ENCODE measurements at regions not wholly inside any gene's neighbourhood (a gene's known extent, or its start where the extent isn't known, plus 50 kb on each side); places are given as distances from the start of the nearest gene placed in this dataset.

DNA sequence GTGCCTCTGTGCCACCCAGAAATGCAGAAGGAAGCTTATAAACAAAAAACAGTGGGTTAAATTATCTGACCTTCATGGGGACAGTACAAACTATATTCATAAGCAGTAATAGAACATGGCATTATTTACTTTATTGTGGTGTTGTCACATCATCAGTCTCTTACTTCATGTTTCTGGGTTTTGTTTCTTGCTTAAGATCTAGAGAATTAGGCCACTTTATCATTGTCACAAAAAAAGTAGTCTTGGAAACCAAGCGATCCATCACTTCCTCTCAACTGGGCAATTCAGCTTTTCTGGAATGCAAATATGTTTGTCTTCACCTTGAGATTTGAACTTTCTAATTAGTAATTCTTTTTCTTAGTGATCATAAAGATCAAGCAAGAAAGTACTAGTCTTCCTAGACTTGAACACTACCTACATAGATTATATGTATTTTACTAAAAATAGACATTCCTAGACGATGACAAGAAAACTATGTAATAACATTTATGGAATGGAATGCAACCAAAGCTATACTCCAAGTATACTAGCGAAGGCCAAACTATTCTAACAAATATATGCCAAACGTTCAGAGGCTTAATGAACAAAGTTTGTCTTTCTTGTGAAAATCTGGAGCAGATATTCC lies 363.4 kb downstream of the DAD1 start:
- DNase-seq (ENCODE audit: low read depth) (peak; percentile 72), FAIRE-seq (no peak)
- no peak for TF ChIP-seq CTCF (IDR thresholded peaks at IDR 0.05; ENCODE audit: insufficient read depth, low read length, severe bottlenecking)
- Histone ChIP-seq H3K27me3 (ENCODE audit: control insufficient read depth, insufficient read depth, low read length) (no peaks in the 10 kb centered on the region), H3K4me3 (ENCODE audit: low read depth, low read length) (no peak overlapping the region), H3K36me3 (ENCODE audit: control insufficient read depth, insufficient read depth, low read length) (no peaks in the 10 kb centered on the region)

DNA sequence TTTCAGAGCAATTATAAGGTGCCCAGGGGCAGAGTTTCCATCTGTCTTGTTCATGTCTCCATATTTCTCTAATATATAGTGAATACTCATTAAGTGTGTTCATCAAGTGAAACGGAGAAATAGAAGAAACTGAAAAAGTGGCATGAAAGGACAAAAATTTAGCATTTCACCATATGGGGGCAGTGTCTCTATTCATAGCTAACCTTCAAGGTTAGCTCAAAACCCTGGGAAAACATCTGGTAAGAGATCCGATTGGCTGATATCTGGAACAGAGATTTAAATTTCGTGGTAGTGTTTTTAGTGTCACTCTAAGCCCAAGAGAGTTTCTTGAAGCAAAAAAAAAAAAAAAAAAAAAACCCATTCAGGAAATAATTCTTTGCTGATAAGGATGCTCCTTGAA lies 367.5 kb downstream of the DAD1 start:
- Histone ChIP-seq H3K4me3 (ENCODE audit: low read depth, low read length) (no peak overlapping the region), H3K36me3 (ENCODE audit: control insufficient read depth, insufficient read depth, low read length) (no peaks in the 10 kb centered on the region), H3K27me3 (ENCODE audit: control insufficient read depth, insufficient read depth, low read length) (no peaks in the 10 kb centered on the region)
- FAIRE-seq = no peak
- DNase-seq (ENCODE audit: low read depth) = peak; percentile 52
- TF ChIP-seq CTCF (IDR thresholded peaks at IDR 0.05; ENCODE audit: insufficient read depth, low read length, severe bottlenecking) = peak; percentile 45

DNA sequence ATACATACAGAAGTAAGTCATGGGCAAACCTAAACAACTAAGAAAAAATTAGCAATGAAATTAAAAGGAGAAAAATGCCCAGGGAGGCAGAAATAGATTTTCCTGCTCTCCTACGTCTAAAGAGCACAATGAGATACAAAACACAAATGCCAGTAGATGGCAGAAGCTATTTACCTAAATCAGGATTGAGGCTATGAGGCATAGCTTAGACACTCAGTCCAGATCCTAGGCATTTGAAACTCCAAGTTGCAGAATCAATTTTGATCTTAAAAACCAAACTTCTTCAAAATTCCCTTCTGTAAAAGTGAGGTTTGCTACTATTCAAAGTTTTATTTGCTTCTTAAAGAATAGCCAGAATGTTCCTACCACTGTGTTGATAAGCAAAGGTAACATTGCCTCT lies 368.6 kb downstream of the DAD1 start:
- peak; percentile 13 for TF ChIP-seq CTCF (IDR thresholded peaks at IDR 0.05; ENCODE audit: insufficient read depth, low read length, severe bottlenecking)
- Histone ChIP-seq H3K4me3 (ENCODE audit: low read depth, low read length) (no peak overlapping the region), H3K27me3 (ENCODE audit: control insufficient read depth, insufficient read depth, low read length) (no peaks in the 10 kb centered on the region), H3K36me3 (ENCODE audit: control insufficient read depth, insufficient read depth, low read length) (no peaks in the 10 kb centered on the region)
- FAIRE-seq (no peak), DNase-seq (ENCODE audit: low read depth) (peak; percentile 49)

- DNase-seq (ENCODE audit: low read depth) (no peak), FAIRE-seq (no peak)
- no peak overlapping the region for H3K4me3 ChIP-seq (ENCODE audit: low read depth, low read length)
- no peak for TF ChIP-seq CTCF (IDR thresholded peaks at IDR 0.05; ENCODE audit: insufficient read depth, low read length, severe bottlenecking)
- H3K27me3 ChIP-seq (ENCODE audit: control insufficient read depth, insufficient read depth, low read length) = no peaks in the 10 kb centered on the region
- H3K36me3 ChIP-seq (ENCODE audit: control insufficient read depth, insufficient read depth, low read length) = no peaks in the 10 kb centered on the region
These were observed 370.3 kb downstream of the DAD1 start for GRCh38 chr14:22218728-22219127.

DNA sequence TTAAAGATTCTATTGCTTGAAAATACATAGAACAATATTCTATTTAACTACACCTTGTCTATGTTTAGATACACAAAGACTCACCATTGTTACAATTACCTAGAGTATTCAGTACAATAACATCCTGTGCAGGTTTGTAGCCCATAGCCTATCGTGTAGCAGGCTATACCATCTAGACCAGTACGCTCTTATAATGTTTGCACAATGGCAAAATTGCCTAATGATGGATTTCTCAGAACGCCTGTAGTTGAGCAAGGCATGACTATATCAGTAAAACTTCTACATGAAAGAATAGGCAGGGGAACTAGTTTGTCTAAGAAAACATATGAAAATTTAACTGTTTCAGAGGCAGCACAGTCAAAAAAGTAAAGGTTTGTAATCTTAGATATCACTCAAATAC lies 375.9 kb downstream of the DAD1 start:
- Histone ChIP-seq H3K4me3 (ENCODE audit: low read depth, low read length) (no peak overlapping the region), H3K27me3 (ENCODE audit: control insufficient read depth, insufficient read depth, low read length) (no peaks in the 10 kb centered on the region), H3K36me3 (ENCODE audit: control insufficient read depth, insufficient read depth, low read length) (no peaks in the 10 kb centered on the region)
- no peak for TF ChIP-seq CTCF (IDR thresholded peaks at IDR 0.05; ENCODE audit: insufficient read depth, low read length, severe bottlenecking)
- DNase-seq (ENCODE audit: low read depth) (peak; percentile 93), FAIRE-seq (no peak)

DNA sequence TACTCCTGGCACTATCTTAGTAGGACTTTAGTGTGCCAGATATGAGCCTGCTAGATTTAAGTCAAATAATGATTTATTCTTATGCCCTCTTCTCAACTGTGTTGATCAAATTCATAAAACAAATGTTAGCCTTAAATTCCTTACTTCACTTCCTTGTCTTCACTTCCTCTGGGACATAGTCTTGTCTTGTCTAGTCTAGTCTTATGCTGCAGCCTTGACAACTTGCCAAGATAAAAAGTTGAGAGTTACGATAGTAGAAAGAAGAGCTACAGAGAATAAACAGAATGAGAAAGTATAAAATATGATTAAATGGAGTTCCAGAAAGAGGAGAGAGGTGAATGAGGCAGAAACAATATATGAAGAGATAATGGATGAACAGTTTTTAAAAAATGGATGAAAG lies 378.1 kb downstream of the DAD1 start:
- no peaks in the 10 kb centered on the region for H3K27me3 ChIP-seq (ENCODE audit: control insufficient read depth, insufficient read depth, low read length)
- no peaks in the 10 kb centered on the region for H3K36me3 ChIP-seq (ENCODE audit: control insufficient read depth, insufficient read depth, low read length)
- no peak for TF ChIP-seq CTCF (IDR thresholded peaks at IDR 0.05; ENCODE audit: insufficient read depth, low read length, severe bottlenecking)
- H3K4me3 ChIP-seq (ENCODE audit: low read depth, low read length) = no peak overlapping the region
- FAIRE-seq (no peak), DNase-seq (ENCODE audit: low read depth) (peak; percentile 62)
